ENCODE measurements at regions not wholly inside any gene's neighbourhood (a gene's known extent, or its start where the extent isn't known, plus 50 kb on each side); places are given as distances from the start of the nearest gene placed in this dataset.

GRCh38 chr4:127179256-127180087, 453.3 kb upstream of the INTU start:
- Mint-ChIP-seq H3K27ac (no peak overlapping the region), H3K27me3 (no peaks in the 10 kb centered on the region), H3K9me3 (peaks cover 18% of the 10 kb centered on the region), H3K4me1 (ENCODE audit: low read depth) (no peaks in the 10 kb centered on the region), H3K4me3 (no peak overlapping the region), H3K36me3 (ENCODE audit: low read depth) (no peaks in the 10 kb centered on the region)
- intact Hi-C loops (cut with micrococcal nuclease), result no loop called here

DNA sequence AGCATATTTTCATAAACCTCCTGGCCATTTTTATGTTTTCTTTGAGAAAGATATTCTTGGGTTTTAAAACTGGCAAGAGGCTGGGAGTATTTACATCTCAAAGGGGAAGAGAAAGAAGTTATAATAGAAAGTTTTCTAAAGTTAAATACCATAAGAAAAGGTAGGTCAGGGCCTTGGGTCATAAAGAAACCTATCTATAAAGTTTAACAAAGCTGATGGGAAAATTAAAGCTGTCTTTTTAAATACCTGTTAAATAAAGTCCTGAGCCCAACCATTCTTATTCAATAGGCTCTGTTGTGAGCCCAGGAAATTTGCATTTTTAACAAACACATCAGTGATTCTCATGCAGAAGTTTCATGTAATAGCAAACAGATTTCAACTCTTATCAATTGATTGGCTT, 451.8 kb upstream of the INTU start:
- Mint-ChIP-seq H3K27ac (no peak overlapping the region), H3K4me1 (ENCODE audit: low read depth) (no peaks in the 10 kb centered on the region), H3K9me3 (peaks cover 30% of the 10 kb centered on the region), H3K36me3 (ENCODE audit: low read depth) (no peaks in the 10 kb centered on the region), H3K4me3 (no peak overlapping the region), H3K27me3 (no peaks in the 10 kb centered on the region)
- intact Hi-C loops (cut with micrococcal nuclease), result no loop called here

DNA sequence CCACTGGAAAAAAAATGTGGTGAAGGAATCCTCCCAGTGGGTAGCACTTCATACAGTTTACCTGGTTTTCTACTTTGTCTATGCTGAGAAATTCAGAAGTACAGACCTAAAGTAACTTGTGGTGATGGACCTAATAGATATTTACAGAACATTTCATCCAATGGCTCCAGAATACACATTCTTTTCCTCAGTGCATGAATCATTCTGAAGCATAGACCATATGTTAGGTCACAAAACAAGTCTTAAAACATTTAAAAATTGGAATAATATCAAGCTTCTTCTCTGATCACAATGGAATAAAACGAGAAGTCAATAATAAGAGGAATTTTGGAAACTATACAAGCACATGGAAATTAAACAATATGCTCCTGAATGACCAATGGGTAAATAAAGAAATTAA, 450.1 kb upstream of the INTU start:
- Mint-ChIP-seq H3K27me3 (no peaks in the 10 kb centered on the region), H3K4me3 (no peak overlapping the region), H3K36me3 (ENCODE audit: low read depth) (no peaks in the 10 kb centered on the region), H3K4me1 (ENCODE audit: low read depth) (no peaks in the 10 kb centered on the region), H3K9me3 (peaks cover 38% of the 10 kb centered on the region), H3K27ac (no peak overlapping the region)
- intact Hi-C loops (cut with micrococcal nuclease), result no loop called here

DNA sequence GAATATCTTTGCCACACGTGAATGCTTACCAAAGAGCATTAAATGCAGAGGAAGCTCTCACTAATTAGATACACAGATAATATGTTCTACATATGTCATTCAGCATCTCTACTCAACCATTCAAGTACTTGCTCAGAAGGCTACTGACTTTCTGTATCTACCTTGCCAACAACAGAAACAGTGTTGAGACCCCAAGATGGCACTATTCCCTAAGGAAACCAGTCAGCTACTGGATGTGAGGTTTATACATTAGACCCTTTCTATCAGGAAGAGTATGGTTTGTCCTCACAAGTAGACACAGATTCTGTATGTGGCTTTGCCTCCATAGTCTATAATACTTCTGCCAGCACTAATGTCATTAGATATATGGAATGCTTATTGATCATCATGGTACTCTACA, 443.9 kb upstream of the INTU start:
- Mint-ChIP-seq H3K4me1 (ENCODE audit: low read depth) (no peaks in the 10 kb centered on the region), H3K9me3 (peaks cover 49% of the 10 kb centered on the region), H3K4me3 (no peak overlapping the region), H3K36me3 (ENCODE audit: low read depth) (no peaks in the 10 kb centered on the region), H3K27ac (no peak overlapping the region), H3K27me3 (no peaks in the 10 kb centered on the region)
- intact Hi-C loops (cut with micrococcal nuclease), result loop anchor here (1.0 kb wide), 1 partner anchor 26 kb away; no protein-coding TSS in a partner anchor

DNA sequence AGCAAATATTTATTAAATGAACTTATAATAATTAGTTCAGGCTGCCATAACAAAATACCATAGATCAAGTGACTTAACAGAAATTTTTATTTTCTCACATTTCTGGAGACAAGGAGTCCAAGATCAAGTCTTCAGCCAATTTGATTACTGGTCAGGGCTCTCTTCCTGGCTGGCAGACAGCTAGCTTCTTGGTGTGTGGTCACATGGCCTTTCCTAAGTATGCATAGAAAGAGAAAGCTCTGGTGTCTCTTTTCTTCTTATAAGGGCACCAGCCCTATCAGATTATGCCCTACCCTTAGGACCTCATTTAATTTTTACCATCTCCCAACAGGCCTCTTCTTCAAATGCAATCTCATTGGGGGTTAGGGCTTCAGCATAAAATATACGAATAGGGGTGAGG, 438.5 kb upstream of the INTU start:
- peaks cover 40% of the 10 kb centered on the region for H3K9me3 Mint-ChIP-seq
- H3K27me3 Mint-ChIP-seq, result no peaks in the 10 kb centered on the region
- H3K4me3 Mint-ChIP-seq, result no peak overlapping the region
- intact Hi-C loops (cut with micrococcal nuclease), result no loop called here
- H3K27ac Mint-ChIP-seq, result no peak overlapping the region
- H3K4me1 Mint-ChIP-seq (ENCODE audit: low read depth), result no peaks in the 10 kb centered on the region
- no peaks in the 10 kb centered on the region for H3K36me3 Mint-ChIP-seq (ENCODE audit: low read depth)

DNA sequence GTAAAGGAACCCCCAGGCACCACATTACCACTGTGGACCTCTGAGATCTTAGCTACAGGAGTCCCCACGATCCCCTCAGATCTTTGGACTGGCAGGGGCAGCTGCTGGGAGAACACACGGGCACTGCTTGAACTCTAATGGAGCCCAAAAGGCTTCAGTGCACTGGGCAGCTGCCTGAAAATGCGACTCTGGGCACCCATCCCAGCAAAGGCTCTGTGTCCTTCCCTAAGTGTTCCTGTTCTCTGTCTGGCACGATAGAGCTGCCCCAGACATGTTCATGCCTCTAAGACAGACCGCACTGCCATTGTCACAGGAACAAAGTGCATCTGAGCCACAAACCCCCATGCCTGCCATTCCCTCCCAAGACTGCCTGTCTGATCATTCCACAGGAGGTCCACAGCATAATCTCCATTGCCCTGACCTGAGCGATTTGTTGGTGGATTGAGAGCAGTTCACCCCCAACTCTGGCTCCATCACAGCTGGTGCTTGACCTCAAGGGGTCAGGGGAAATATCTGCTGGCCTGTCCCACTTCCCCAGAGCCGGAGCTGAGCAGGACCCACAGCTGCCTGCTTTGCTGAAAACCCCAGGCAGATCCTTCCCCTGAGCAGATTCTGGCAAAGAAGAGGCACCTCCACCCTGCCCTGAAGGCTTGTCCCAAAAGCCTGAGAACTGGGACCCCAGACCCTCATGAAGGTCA, 436.0 kb upstream of the INTU start:
- no peak overlapping the region for H3K4me3 Mint-ChIP-seq
- peaks cover 38% of the 10 kb centered on the region for H3K9me3 Mint-ChIP-seq
- intact Hi-C loops (cut with micrococcal nuclease), result no loop called here
- no peaks in the 10 kb centered on the region for H3K36me3 Mint-ChIP-seq (ENCODE audit: low read depth)
- H3K27me3 Mint-ChIP-seq, result no peaks in the 10 kb centered on the region
- no peaks in the 10 kb centered on the region for H3K4me1 Mint-ChIP-seq (ENCODE audit: low read depth)
- H3K27ac Mint-ChIP-seq, result no peak overlapping the region

- H3K27me3 Mint-ChIP-seq, result no peaks in the 10 kb centered on the region
- intact Hi-C loops (cut with micrococcal nuclease), result no loop called here
- peaks cover 11% of the 10 kb centered on the region for H3K9me3 Mint-ChIP-seq
- H3K27ac Mint-ChIP-seq, result no peak overlapping the region
- no peak overlapping the region for H3K4me3 Mint-ChIP-seq
- H3K36me3 Mint-ChIP-seq (ENCODE audit: low read depth), result no peaks in the 10 kb centered on the region
- H3K4me1 Mint-ChIP-seq (ENCODE audit: low read depth), result no peaks in the 10 kb centered on the region
Observed at GRCh38 chr4:127203562-127204200, 429.1 kb upstream of the INTU start.

DNA sequence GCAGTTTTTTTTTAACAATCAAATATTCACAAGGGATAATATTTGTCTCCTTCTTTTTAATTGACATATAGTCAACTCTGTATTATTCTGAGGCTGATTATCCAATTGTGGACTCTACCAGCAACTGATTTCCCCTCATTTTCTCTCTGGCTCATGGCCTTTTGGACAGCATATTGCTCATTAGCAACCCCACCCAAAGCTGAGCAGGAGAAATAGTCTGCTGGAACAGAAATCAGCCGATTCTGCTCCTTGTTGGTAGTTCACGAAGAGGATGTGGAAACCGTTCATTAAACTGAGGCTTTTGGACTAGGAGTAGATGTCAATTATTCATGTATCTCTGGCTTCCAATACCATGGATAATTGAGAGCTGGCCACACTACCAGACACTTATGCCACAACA, 428.4 kb upstream of the INTU start:
- Mint-ChIP-seq H3K9me3 (peaks cover 9% of the 10 kb centered on the region), H3K27ac (no peak overlapping the region), H3K4me3 (no peak overlapping the region), H3K36me3 (ENCODE audit: low read depth) (no peaks in the 10 kb centered on the region), H3K4me1 (ENCODE audit: low read depth) (no peaks in the 10 kb centered on the region), H3K27me3 (no peaks in the 10 kb centered on the region)
- intact Hi-C loops (cut with micrococcal nuclease), result no loop called here

DNA sequence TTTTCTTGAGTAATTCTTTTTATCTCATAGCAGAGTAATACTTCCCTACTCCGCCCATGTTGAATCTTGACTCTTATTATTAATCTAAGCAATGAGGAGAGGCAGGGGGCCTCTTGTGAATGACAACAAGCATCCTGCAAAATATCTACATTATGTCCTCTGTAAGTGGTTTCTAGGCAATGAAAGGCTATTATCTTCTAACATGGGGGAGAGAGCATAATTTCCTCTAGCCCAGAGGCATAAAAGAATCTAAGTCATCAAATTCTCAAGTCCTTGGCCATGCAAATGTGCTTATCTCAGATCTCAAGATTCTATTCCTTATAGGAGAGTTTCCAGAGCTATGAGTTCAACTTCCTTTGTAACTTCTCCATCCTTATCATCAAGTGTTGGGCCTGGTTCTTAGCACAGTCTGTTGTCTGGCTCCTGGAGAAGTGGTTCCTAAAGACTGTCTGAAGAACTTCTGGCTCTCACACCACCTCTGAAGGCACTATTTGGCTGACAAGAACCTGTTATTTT, 423.1 kb upstream of the INTU start:
- Mint-ChIP-seq H3K9me3 (no peaks in the 10 kb centered on the region), H3K27me3 (no peaks in the 10 kb centered on the region), H3K4me1 (ENCODE audit: low read depth) (no peaks in the 10 kb centered on the region), H3K36me3 (ENCODE audit: low read depth) (no peaks in the 10 kb centered on the region), H3K27ac (no peak overlapping the region), H3K4me3 (no peak overlapping the region)
- intact Hi-C loops (cut with micrococcal nuclease), result no loop called here

DNA sequence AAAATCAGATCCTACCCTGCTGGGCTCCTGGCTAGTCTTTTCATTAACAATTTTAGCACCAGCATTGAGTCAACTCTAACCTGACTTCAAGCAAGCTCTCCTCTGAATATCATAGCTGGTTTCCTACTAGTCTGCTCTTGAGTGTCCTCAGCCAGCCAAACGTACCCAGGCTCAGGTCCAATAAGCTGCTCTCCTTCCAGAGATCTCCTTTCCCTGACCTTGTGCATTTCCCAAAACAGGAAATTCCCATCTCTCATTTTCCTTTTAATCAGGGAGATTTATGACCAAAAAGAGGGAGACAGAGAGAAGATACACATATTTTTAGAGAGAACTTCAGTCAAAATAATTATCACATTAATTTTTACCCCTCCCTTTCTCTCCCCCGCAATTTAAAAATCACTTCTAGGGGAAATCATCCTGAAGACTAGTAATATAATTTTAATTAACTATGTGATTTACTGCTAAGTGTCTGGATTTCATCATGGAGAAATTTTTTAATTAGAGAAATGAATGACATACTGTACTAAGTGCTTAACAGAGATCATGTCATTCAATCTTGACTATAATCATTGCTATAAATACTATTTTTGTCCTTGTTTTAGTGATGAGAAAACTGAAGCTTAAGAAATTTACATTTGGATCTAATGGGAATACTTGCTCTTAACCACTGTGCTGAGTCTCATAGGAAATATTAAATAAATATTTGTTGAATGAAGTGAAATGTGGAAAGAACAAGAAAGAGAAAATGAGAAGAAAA, 421.7 kb upstream of the INTU start:
- Mint-ChIP-seq H3K4me1 (ENCODE audit: low read depth) (no peaks in the 10 kb centered on the region), H3K4me3 (no peak overlapping the region)

GRCh38 chr4:127211650-127212560, 420.9 kb upstream of the INTU start:
- Mint-ChIP-seq H3K4me3 (no peak overlapping the region), H3K36me3 (ENCODE audit: low read depth) (no peaks in the 10 kb centered on the region), H3K27ac (no peak overlapping the region), H3K9me3 (peaks cover 10% of the 10 kb centered on the region), H3K4me1 (ENCODE audit: low read depth) (no peaks in the 10 kb centered on the region), H3K27me3 (no peaks in the 10 kb centered on the region)
- intact Hi-C loops (cut with micrococcal nuclease), result no loop called here

More for the DNA sequence above, 421.7 kb upstream of the INTU start:
- H3K27me3 Mint-ChIP-seq, result no peaks in the 10 kb centered on the region
- intact Hi-C loops (cut with micrococcal nuclease), result no loop called here
- no peak overlapping the region for H3K27ac Mint-ChIP-seq
- H3K36me3 Mint-ChIP-seq (ENCODE audit: low read depth), result no peaks in the 10 kb centered on the region
- H3K9me3 Mint-ChIP-seq, result peaks cover 2% of the 10 kb centered on the region

- no peak overlapping the region for H3K4me3 Mint-ChIP-seq
- peaks cover 14% of the 10 kb centered on the region for H3K9me3 Mint-ChIP-seq
- no peaks in the 10 kb centered on the region for H3K4me1 Mint-ChIP-seq (ENCODE audit: low read depth)
- intact Hi-C loops (cut with micrococcal nuclease), result no loop called here
- no peak overlapping the region for H3K27ac Mint-ChIP-seq
- H3K27me3 Mint-ChIP-seq, result no peaks in the 10 kb centered on the region
- no peaks in the 10 kb centered on the region for H3K36me3 Mint-ChIP-seq (ENCODE audit: low read depth)
Observed at GRCh38 chr4:127212701-127213100, 420.1 kb upstream of the INTU start.

DNA sequence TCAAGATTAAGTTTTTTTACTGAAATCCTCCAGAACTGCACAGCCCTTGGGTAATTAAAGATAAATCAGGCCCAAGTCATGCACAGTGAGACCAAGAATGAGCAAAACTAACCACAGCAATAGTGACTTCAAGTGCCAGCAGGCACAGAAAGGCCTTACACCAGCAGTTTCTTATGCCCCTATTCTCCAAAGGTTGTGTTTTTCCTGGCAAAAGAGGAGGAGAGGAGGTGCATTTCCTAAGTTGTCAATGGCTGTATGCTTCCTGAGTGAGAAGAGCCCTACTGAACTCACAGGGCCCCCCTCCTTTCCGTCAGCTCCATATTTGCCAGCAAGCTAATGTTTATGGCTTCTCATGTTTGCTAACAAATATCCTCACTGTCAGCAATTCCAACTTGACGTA, 418.7 kb upstream of the INTU start:
- no peaks in the 10 kb centered on the region for H3K27me3 Mint-ChIP-seq
- H3K36me3 Mint-ChIP-seq (ENCODE audit: low read depth), result no peaks in the 10 kb centered on the region
- H3K9me3 Mint-ChIP-seq, result peaks cover 22% of the 10 kb centered on the region
- intact Hi-C loops (cut with micrococcal nuclease), result no loop called here
- no peak overlapping the region for H3K4me3 Mint-ChIP-seq
- no peaks in the 10 kb centered on the region for H3K4me1 Mint-ChIP-seq (ENCODE audit: low read depth)
- H3K27ac Mint-ChIP-seq, result no peak overlapping the region

Data from dendritic cell treated with granulocyte-macrophage colony-stimulating factor and Interleukin-4, amounts not matched to agents 40 ng/mL and 50 ng/mL, for 4 days (primary cell).